Lung (tissue), 11 donors: ENCODE measurements at regions not wholly inside any gene's neighbourhood (a gene's known extent, or its start where the extent isn't known, plus 50 kb on each side); places are given as distances from the start of the nearest gene placed in this dataset.
"Not testable (repeated sequence)": the region's sequence is repeated elsewhere in the genome, so short reads cannot be mapped to it uniquely, and the experiment has no call there.

Experiments used
- ATAC-seq: fragments of 200-7000 bp; cut with Tn5 transposase; one replicate; pipeline ENCODE4 v1.9.1; 2020; ENCODE audit warnings: moderate number of reproducible peaks; ENCODE audit not compliant: insufficient read depth, low FRiP score
- DNase-seq, 3 donors: peaks; one replicate each; pipeline ENCODE4 v3.0.0-alpha.2; 2013 to 2017
- H3K27ac ChIP-seq, 2 donors: one replicate each; pipeline ENCODE4 v1.5.1; 2013; ENCODE audit warnings: mild to moderate bottlenecking in 2 of 2, moderate library complexity in 2 of 2, control low read depth in 1 of 2, inconsistent platforms in 1 of 2, low read depth in 1 of 2, low read length in 1 of 2
- H3K27me3 ChIP-seq, 3 donors: one replicate each; pipeline ENCODE4 v1.5.1; 2013; ENCODE audit warnings: low read length in 2 of 3; ENCODE audit not compliant: control insufficient read depth in 3 of 3, insufficient read depth in 3 of 3
- H3K36me3 ChIP-seq, 4 donors: one replicate each; pipeline ENCODE4 v1.5.1; 2013; ENCODE audit warnings: low read length in 4 of 4, mild to moderate bottlenecking in 1 of 4, moderate library complexity in 1 of 4; ENCODE audit not compliant: control insufficient read depth in 4 of 4, insufficient read depth in 4 of 4
- H3K4me1 ChIP-seq, 5 donors: one replicate each; pipeline ENCODE4 v1.5.1; 2013; ENCODE audit warnings: low read length in 5 of 5, mild to moderate bottlenecking in 2 of 5, moderate library complexity in 1 of 5; ENCODE audit not compliant: control insufficient read depth in 5 of 5, insufficient read depth in 5 of 5
- H3K4me3 ChIP-seq: one replicate; pipeline ENCODE4 v1.5.1; 2013; ENCODE audit warnings: mild to moderate bottlenecking, control low read depth, moderate library complexity
- H3K9ac ChIP-seq, 2 donors: one replicate each; pipeline ENCODE4 v1.5.1; 2013; ENCODE audit warnings: low read length in 2 of 2, control low read depth in 1 of 2; ENCODE audit not compliant: insufficient read depth in 1 of 2
- H3K9me3 ChIP-seq, 4 donors: one replicate each; pipeline ENCODE4 v1.5.1; 2013; ENCODE audit warnings: low read length in 3 of 4, mild to moderate bottlenecking in 1 of 4, moderate library complexity in 1 of 4; ENCODE audit not compliant: control insufficient read depth in 4 of 4, insufficient read depth in 3 of 4
- CTCF ChIP-seq: IDR thresholded peaks from 2 replicates; pipeline ENCODE4 v1.5.1; 2012; ENCODE audit warnings: mild to moderate bottlenecking; ENCODE audit errors: control extremely low read depth, extremely low read depth
- WGBS, 2 donors: extraction: QIAGEN DNeasy Blood & Tissue Kit; methylation state at CpG; one replicate each; pipeline ENCODE4 v1.1.7; 2013; 5-methylcytosine and 5-hydroxymethylcytosine counted together
- donor health status: control.
- donor health status: control.
- donor health status: Bipolar disorder and iron deficiency.
- donor health status: healthy.
- donor health status: DM: yes; HTN: yes; CAD: no.

- no peak overlapping the region for H3K9ac ChIP-seq
- no peak for TF ChIP-seq CTCF
- H3K36me3 ChIP-seq = no peaks in the 10 kb centered on the region
- no peak overlapping the region for H3K4me3 ChIP-seq
- H3K27ac ChIP-seq = no peak overlapping the region
- WGBS, 2 donors = 83 to 88% methylated on average over 6 of the region's 6 CpGs
- DNase-seq (no peak), ATAC-seq (no peak)
- no peaks in the 10 kb centered on the region for H3K4me1 ChIP-seq
- H3K27me3 ChIP-seq = no peaks in the 10 kb centered on the region
- no peaks in the 10 kb centered on the region for H3K9me3 ChIP-seq
These were observed 87.6 kb upstream of the SMARCA2 start for GRCh38 chr9:1927546-1927945.

GRCh38 chr9:1929134-1929533 is 86.0 kb upstream of the SMARCA2 start:
- no peaks in the 10 kb centered on the region for H3K9me3 ChIP-seq
- ATAC-seq = no peak
- no peaks in the 10 kb centered on the region for H3K36me3 ChIP-seq
- no peak overlapping the region for H3K9ac ChIP-seq
- H3K27me3 ChIP-seq = no peaks in the 10 kb centered on the region
- WGBS, 2 donors = 73 to 75% methylated on average over 2 of the region's 2 CpGs
- no peak for TF ChIP-seq CTCF
- H3K27ac ChIP-seq = no peak overlapping the region
- no peak for DNase-seq
- H3K4me3 ChIP-seq = no peak overlapping the region
- no peaks in the 10 kb centered on the region for H3K4me1 ChIP-seq

- Histone ChIP-seq H3K27me3 (no peaks in the 10 kb centered on the region), H3K36me3 (no peaks in the 10 kb centered on the region), H3K27ac (no peak overlapping the region), H3K4me1 (no peaks in the 10 kb centered on the region), H3K4me3 (no peak overlapping the region), H3K9me3 (no peaks in the 10 kb centered on the region), H3K9ac (no peak overlapping the region)
- DNase-seq (no peak), ATAC-seq (no peak)
- 74 to 82% methylated on average over 5 of the region's 5 CpGs for WGBS, 2 donors
- no peak for TF ChIP-seq CTCF
These were observed 85.4 kb upstream of the SMARCA2 start for GRCh38 chr9:1929722-1930244.

- ATAC-seq = not testable (repeated sequence)
These were observed 84.9 kb upstream of the SMARCA2 start for GRCh38 chr9:1930245-1930736.

More at GRCh38 chr9:1930245-1930736, 84.9 kb upstream of the SMARCA2 start:
- not testable (repeated sequence) for H3K36me3 ChIP-seq, H3K4me3 ChIP-seq, DNase-seq, H3K9ac ChIP-seq, H3K4me1 ChIP-seq, H3K27me3 ChIP-seq, H3K9me3 ChIP-seq, H3K27ac ChIP-seq
- WGBS, 2 donors = 85 to 88% methylated on average over 9 of the region's 9 CpGs
